Right kidney (tissue), 1 donor: ENCODE measurements at regions not wholly inside any gene's neighbourhood (a gene's known extent, or its start where the extent isn't known, plus 50 kb on each side); places are given as distances from the start of the nearest gene placed in this dataset.
"Not testable (repeated sequence)": the region's sequence is repeated elsewhere in the genome, so short reads cannot be mapped to it uniquely, and the experiment has no call there.

ENCODE experiments used
- DNase-seq: peaks from one replicate; pipeline ENCODE4 v3.0.0-alpha.2; 2016

- DNase-seq, result not testable (repeated sequence)
Measured at GRCh38 chrX:76774912-76775311, 347.4 kb downstream of the MAGEE1 start.

DNA sequence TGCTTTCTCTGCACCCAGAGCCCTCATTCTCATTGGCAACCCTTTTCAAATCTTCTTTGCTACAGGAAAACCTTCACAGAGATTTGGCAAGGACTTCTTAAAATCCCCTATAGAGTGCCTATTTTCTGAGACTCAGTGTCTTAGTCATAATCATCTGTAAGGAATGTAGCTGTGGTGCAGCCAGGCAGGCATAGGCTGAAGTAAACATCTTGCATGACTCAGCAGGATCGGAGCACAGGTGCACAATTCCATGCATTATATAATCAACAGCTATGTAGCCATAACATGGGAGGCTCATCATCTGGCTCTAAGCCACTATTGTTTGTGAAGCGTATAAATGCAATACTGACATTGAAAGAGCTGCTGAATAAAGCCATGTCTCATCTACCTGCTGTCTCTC, 368.8 kb downstream of the MAGEE1 start:
- DNase-seq, result no peak

DNA sequence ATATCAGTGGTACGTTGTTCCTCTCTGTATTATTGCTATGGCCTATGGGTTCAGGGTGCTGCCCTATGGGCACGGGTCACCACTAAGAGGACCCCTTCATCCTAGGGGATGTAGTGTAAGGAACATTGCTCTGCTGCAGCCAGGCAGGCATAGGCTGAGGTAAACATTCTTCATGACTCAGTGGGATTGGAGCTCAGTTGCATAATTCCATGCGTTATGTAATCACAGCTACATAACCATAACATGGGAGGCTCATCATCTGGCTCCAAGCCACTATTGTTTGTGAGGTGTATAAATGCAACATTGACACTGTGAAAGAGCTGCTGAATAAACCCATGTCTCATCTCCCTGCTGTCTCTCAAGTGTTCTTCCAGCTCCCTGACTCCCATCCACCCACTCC, 375.2 kb downstream of the MAGEE1 start:
- DNase-seq, result no peak

- DNase-seq, result no peak
Measured at GRCh38 chrX:76815754-76816153, 388.2 kb downstream of the MAGEE1 start.

DNA sequence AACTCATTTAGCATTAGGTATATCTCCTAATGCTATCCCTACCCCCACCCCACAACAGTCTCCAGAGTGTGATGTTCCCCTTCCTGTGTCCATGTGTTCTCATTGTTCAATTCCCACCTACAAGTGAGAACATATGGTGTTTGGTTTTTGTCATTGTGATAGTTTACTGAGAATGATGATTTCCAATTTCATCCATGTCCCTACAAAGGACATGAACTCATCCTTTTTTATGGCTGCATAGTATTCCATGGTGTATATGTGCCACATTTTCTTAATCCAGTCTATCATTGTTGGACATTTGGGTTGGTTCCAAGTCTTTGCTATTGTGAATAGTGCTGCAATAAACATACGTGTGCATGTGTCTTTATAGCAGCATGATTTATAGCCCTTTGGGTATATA, 389.8 kb downstream of the MAGEE1 start:
- not testable (repeated sequence) for DNase-seq

GRCh38 chrX:76821276-76821675, 393.8 kb downstream of the MAGEE1 start:
- no peak for DNase-seq

GRCh38 chrX:76827672-76828071, 400.2 kb downstream of the MAGEE1 start:
- DNase-seq, result no peak

GRCh38 chrX:76840902-76841301, 413.4 kb downstream of the MAGEE1 start:
- DNase-seq, result not testable (repeated sequence)

DNA sequence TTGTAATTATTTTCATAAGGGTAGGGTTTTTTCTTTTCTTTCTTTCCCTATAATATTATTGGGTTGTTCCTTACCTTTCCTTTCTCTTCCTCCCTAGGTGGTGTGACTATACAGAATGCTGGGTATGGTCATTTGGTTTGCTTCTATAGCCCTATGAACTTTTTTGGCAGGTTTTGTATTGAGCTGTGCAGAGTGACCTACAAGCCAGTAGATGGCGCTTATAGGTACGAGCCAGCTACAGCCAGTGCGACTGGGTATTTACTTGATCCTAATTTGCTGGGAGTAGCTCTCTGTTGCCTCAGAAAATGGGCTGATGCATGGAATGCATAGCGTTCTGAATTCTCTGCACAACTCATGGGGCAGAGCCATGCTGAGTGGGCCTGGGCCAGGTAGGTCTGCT, 423.3 kb downstream of the MAGEE1 start:
- DNase-seq, result no peak

- no peak for DNase-seq
Measured at GRCh38 chrX:76862509-76862908, 435.0 kb downstream of the MAGEE1 start.

- no peak for DNase-seq
Measured at GRCh38 chrX:76893930-76894329, 466.4 kb downstream of the MAGEE1 start.

DNA sequence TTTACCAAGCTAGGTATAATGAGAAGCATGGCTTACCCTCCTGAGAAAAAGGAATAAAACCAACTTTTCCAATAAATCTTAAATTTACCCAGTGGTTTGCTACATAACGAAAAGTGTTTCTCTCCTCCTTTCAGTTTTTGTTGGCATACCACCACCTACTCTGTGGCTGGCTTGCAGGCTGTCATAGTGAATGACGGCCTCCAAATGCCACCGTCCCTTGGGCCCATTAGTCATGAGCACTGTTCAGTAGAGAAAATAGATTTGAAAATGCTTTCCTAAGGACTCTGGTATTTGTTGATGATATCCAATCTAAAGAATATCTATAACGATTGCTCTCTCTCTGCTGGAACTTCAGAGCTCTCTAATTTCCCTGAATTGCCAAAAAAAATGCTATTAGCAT, 488.3 kb downstream of the MAGEE1 start:
- DNase-seq, result no peak

DNA sequence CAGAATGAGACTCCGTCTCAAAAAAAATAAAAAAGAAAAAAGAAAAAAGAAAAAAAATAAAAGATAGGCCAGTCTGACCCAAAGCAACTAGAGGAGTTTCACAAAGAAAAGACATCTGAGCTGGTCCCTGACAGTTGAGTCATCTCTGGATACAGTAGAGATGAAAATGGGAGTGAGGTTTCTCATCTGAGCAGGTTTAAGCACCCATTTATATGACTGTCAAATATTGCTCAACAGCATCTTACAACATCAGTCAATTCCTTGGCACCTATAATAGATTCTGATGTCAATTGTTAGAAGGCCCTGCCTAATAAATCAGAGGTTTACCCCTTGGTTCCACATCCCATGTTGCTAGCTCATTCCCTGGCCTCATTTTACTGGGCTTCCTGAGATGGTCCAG, 490.5 kb downstream of the MAGEE1 start:
- DNase-seq, result no peak

DNA sequence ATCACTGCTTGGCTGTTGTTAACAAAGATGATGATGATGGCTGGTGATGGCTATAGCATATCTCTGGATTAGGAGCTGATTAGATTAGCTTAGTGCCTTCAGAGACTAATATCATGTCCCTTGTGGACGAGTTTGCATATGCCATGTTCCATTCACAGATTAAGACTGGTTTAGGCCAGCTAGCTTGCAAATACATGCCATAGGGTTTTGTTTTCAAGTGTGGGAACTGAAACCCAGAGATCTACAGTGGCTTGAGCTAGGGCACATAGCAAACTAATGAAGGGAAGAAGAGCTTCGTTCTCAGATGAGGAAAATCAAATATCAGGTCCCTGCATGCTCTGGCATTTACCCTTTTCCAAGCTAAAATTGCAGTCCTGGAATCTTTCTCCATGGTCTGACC, 492.3 kb downstream of the MAGEE1 start:
- no peak for DNase-seq

- no peak for DNase-seq
Measured at GRCh38 chrX:76920607-76921006, 493.1 kb downstream of the MAGEE1 start.

DNA sequence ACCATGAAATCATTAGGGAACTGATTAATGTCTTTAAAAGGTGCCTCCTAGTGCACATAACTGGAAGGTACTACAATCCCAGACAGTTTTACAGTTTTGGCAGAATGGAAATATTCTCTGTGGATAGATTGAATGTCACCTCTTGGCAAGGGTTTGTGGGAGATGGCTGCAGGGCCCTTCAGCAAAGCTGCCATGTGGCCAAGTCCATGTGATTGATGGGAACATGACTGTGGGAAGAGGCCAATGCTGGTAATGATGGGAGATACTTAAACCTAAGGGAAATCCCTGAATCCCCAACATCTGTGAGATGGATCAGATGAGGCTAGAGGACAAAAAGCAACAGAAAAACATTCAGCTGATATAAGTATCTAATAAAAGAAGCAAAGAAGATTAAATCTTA, 493.7 kb downstream of the MAGEE1 start:
- DNase-seq, result no peak

DNA sequence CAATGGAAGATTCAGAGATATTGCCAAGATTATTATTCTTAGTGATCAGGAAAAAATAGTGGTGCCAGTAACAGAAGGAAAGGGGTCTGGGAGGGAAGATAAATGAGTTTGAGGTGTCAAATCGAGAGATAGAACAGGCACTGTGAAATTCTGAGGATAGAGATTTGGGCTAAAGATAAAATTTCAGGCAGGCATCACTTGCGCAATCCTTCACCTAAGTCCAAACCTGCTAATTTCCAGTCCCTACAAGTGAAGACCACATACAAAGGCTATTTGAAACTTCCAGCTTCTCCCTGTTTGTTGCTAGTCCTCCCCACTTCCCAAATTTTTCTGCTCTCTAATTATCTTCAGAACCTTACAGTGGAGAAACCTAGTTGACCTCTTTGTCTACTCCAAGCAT, 494.6 kb downstream of the MAGEE1 start:
- DNase-seq, result no peak

- DNase-seq, result not testable (repeated sequence)
Measured at GRCh38 chrX:76924616-76925015, 497.1 kb downstream of the MAGEE1 start.

- no peak for DNase-seq
Measured at GRCh38 chrX:76931518-76931917, 504.0 kb downstream of the MAGEE1 start.

- no peak for DNase-seq
Measured at GRCh38 chrX:76957485-76957884, 489.7 kb upstream of the FGF16 start.

DNA sequence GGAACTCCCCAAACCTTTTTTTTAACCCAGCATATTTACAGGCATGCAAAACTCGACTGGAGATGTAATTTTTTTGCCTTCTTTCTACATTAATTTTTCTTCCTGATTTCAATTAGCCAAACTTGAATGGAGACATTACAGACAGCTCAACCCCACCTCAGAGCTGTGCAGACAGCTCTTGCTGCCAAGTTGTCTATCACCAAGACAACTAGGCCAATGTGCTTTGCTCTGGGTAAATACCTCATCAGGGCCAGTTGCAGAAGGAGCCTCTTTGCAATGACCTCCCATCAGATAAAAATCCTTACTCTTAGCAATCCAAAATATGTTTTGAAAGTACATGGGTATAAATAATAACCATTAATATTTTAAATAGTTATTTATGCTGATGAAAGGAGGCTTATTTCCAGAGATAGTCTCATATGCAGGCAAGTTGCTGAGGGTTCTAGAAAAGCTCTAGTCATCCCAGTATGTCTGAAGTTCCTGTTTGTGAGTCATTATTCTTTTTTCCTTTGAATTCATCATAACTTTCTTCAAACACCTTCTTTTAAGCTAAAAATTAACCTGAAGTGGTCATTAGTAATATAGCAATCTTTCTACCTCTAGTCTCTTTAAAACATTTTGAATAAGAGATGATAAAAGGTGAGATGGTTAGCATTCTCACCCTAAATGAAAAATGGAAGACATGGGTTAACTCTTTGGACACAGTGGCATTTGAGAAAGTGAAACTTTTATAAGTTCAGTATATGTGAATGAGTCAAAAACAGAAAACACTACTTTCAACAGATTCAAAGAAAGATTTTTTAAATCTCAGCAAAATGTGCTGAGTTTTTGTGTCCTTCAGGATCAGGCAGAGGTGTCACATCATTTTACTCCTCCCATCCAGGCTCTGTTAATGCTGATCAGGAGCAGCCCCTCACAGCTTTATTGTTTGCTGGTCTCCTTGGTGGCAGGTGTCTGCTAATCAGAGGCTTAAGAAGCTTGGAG, 475.5 kb upstream of the FGF16 start:
- DNase-seq, result no peak

DNA sequence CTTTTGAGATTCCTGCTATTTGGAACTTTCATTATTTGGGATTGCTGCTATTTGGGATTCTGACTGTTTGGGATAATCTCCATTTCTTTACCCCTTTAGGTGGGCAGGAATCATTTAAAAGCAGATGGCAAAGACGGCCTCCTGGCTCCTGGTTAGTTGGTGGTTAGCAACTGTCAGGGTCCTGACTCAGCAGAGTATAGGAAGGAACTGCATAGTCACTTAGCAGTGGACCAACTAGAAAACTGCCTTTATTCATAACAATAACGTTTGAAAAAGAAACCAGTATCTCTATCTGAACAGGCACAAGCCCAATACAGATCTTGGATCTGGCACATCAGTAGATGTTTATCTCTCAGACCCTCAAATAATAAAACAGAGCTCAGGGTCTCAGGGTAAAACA, 469.7 kb upstream of the FGF16 start:
- no peak for DNase-seq

- DNase-seq, result no peak
Measured at GRCh38 chrX:76987381-76987780, 459.8 kb upstream of the FGF16 start.

GRCh38 chrX:76996641-76997040, 450.5 kb upstream of the FGF16 start:
- no peak for DNase-seq
